ENCODE measurements at regions not wholly inside any gene's neighbourhood (a gene's known extent, or its start where the extent isn't known, plus 50 kb on each side); places are given as distances from the start of the nearest gene placed in this dataset.

- TF ChIP-seq CTCF (optimal IDR thresholded peaks at IDR 0.05 in 1 of 3, IDR thresholded peaks at IDR 0.05 in 1 of 3, conservative IDR thresholded peaks at IDR 0.05 in 1 of 3; ENCODE audit: extremely low read depth in 1 of 3, insufficient read depth in 2 of 3, low read length in 3 of 3) (no peak), EZH2 (IDR thresholded peaks at IDR 0.05; ENCODE audit: low read length) (no peak)
These were observed 451.3 kb downstream of the NFIB start for GRCh38 chr9:13862654-13863053.

All from keratinocyte (primary cell).